H9 (cell line): ENCODE measurements at regions not wholly inside any gene's neighbourhood (a gene's known extent, or its start where the extent isn't known, plus 50 kb on each side); places are given as distances from the start of the nearest gene placed in this dataset.
A peak's percentile ranks its signal among the peaks of the same experiment; 100 is the strongest.

Source experiments
- DNase-seq: peaks from one replicate; pipeline ENCODE4 v3.0.0-alpha.2; 2017
- H2AFZ ChIP-seq: one replicate; pipeline ENCODE4 v1.6.1; 2013; ENCODE audit warnings: mild to moderate bottlenecking, low read length, control low read depth, moderate library complexity
- H2AK5ac ChIP-seq: 2 replicates; pipeline ENCODE4 v1.6.1; 2013; ENCODE audit warnings: low read length, control low read depth, mixed read lengths; ENCODE audit not compliant: insufficient read length
- H2BK120ac ChIP-seq: one replicate; pipeline ENCODE4 v1.6.1; 2013; ENCODE audit warnings: low read depth, mild to moderate bottlenecking, low read length, control low read depth, inconsistent platforms; ENCODE audit not compliant: poor library complexity, severe bottlenecking
- H2BK12ac ChIP-seq: 2 replicates; pipeline ENCODE4 v1.6.1; 2013; ENCODE audit warnings: low read length, control low read depth, mixed read lengths, low read depth; ENCODE audit not compliant: insufficient read length
- H2BK15ac ChIP-seq: 2 replicates; pipeline ENCODE4 v1.6.1; 2013; ENCODE audit warnings: low read depth, low read length, control low read depth
- H2BK20ac ChIP-seq: one replicate; pipeline ENCODE4 v1.6.1; 2013; ENCODE audit warnings: low read depth, mild to moderate bottlenecking, low read length, control low read depth, inconsistent platforms; ENCODE audit not compliant: poor library complexity, severe bottlenecking
- H2BK5ac ChIP-seq: 2 replicates; pipeline ENCODE4 v1.6.1; 2013; ENCODE audit warnings: low read length, control low read depth, mixed read lengths; ENCODE audit not compliant: insufficient read length
- H3K14ac ChIP-seq: 2 replicates; pipeline ENCODE4 v1.6.1; 2013; ENCODE audit warnings: low read length, control low read depth; ENCODE audit not compliant: insufficient read depth
- H3K18ac ChIP-seq: 2 replicates; pipeline ENCODE4 v1.6.1; 2013; ENCODE audit warnings: low read depth, mild to moderate bottlenecking, mixed read lengths, low read length, control low read depth; ENCODE audit not compliant: insufficient read length
- H3K23ac ChIP-seq: 2 replicates; pipeline ENCODE4 v1.6.1; 2013; ENCODE audit warnings: low read length, control low read depth, mixed read lengths, low read depth; ENCODE audit not compliant: insufficient read length
- H3K23me2 ChIP-seq: 2 replicates; pipeline ENCODE4 v1.6.1; 2013; ENCODE audit warnings: low read depth, mild to moderate bottlenecking, mixed read lengths, low read length, control low read depth; ENCODE audit not compliant: insufficient read length, poor library complexity, severe bottlenecking
- H3K27ac ChIP-seq: 2 replicates; pipeline ENCODE4 v1.5.1; 2013; ENCODE audit warnings: low read length, control low read depth, mixed read lengths, low read depth; ENCODE audit not compliant: insufficient read length
- H3K27me3 ChIP-seq: 2 replicates; pipeline ENCODE4 v1.6.1; 2013; ENCODE audit warnings: low read length, control low read depth, inconsistent platforms; ENCODE audit not compliant: insufficient read depth
- H3K4ac ChIP-seq: 2 replicates; pipeline ENCODE4 v1.6.1; 2013; ENCODE audit warnings: low read depth, mild to moderate bottlenecking, control low read depth, inconsistent platforms, low read length, moderate library complexity
- H3K4me1 ChIP-seq: 2 replicates; pipeline ENCODE4 v1.6.1; 2013; ENCODE audit warnings: low read length, control low read depth, inconsistent platforms; ENCODE audit not compliant: insufficient read depth
- H3K4me2 ChIP-seq: 2 replicates; pipeline ENCODE4 v1.6.1; 2013; ENCODE audit warnings: low read length, control low read depth, mixed read lengths; ENCODE audit not compliant: insufficient read length, insufficient read depth
- H3K56ac ChIP-seq: 2 replicates; pipeline ENCODE4 v1.6.1; 2013; ENCODE audit warnings: low read depth, mild to moderate bottlenecking, mixed read lengths, low read length, control low read depth; ENCODE audit not compliant: insufficient read length
- H3K79me1 ChIP-seq: 2 replicates; pipeline ENCODE4 v1.6.1; 2013; ENCODE audit warnings: low read depth, mild to moderate bottlenecking, moderate library complexity, low read length, control low read depth, inconsistent platforms; ENCODE audit not compliant: insufficient read depth, poor library complexity, severe bottlenecking
- H3K79me2 ChIP-seq: 2 replicates; pipeline ENCODE4 v1.6.1; 2013; ENCODE audit warnings: low read length, control low read depth, inconsistent platforms; ENCODE audit not compliant: insufficient read depth
- H3K9ac ChIP-seq: 2 replicates; pipeline ENCODE4 v1.6.1; 2013; ENCODE audit warnings: low read length, control low read depth, mixed read lengths; ENCODE audit not compliant: insufficient read length; ENCODE audit errors: extremely low read depth
- H3K9me3 ChIP-seq: one replicate; pipeline ENCODE4 v1.6.1; 2013; ENCODE audit warnings: low read depth, low read length, inconsistent platforms; ENCODE audit not compliant: control insufficient read depth
- H3T11ph ChIP-seq: one replicate; pipeline ENCODE4 v1.6.1; 2013; ENCODE audit warnings: mild to moderate bottlenecking, low read length, control low read depth, inconsistent platforms
- H4K20me1 ChIP-seq: one replicate; pipeline ENCODE4 v1.6.1; 2013; ENCODE audit not compliant: control insufficient read depth, insufficient read length, insufficient read depth
- H4K5ac ChIP-seq: 2 replicates; pipeline ENCODE4 v1.6.1; 2013; ENCODE audit warnings: low read depth, mild to moderate bottlenecking, mixed read lengths, low read length, control low read depth; ENCODE audit not compliant: insufficient read length
- H4K8ac ChIP-seq: replicated peaks from 2 replicates; pipeline ENCODE4 v1.6.1; 2013; ENCODE audit warnings: low read length, control low read depth, mixed read lengths, low read depth; ENCODE audit not compliant: insufficient read length
- H4K91ac ChIP-seq: 2 replicates; pipeline ENCODE4 v1.6.1; 2013; ENCODE audit warnings: low read depth, mild to moderate bottlenecking, moderate library complexity, mixed read lengths, low read length, control low read depth; ENCODE audit not compliant: insufficient read length
- H3K27ac Mint-ChIP-seq, 3 experiments: 2 replicates in 2 of 3; 3 replicates in 1 of 3; pipeline ENCODE4 v1.8.0; 2020 to 2021; ENCODE audit warnings: mixed read lengths in 3 of 3, mild to moderate bottlenecking in 1 of 3, moderate library complexity in 1 of 3
- H3K27me3 Mint-ChIP-seq: 2 replicates; pipeline ENCODE4 v1.8.0; 2021; ENCODE audit warnings: low read depth, mild to moderate bottlenecking, moderate library complexity, mixed read lengths
- H3K36me3 Mint-ChIP-seq, 3 experiments: 2 replicates in 2 of 3; 3 replicates in 1 of 3; pipeline ENCODE4 v1.8.0; 2020 to 2021; ENCODE audit warnings: low read depth in 3 of 3, mixed read lengths in 3 of 3; ENCODE audit not compliant: insufficient read depth in 1 of 3
- H3K4me1 Mint-ChIP-seq, 2 experiments: 2 replicates each; pipeline ENCODE4 v1.8.0; 2020; ENCODE audit warnings: mixed read lengths in 2 of 2
- H3K4me3 Mint-ChIP-seq, 2 experiments: 2 replicates in 1 of 2; 3 replicates in 1 of 2; pipeline ENCODE4 v1.8.0; 2020 to 2021; ENCODE audit warnings: mild to moderate bottlenecking in 2 of 2, mixed read lengths in 2 of 2, moderate library complexity in 1 of 2
- H3K9me3 Mint-ChIP-seq, 2 experiments: 2 replicates in 1 of 2; 3 replicates in 1 of 2; pipeline ENCODE4 v1.8.0; 2020; ENCODE audit warnings: mild to moderate bottlenecking in 2 of 2, mixed read lengths in 2 of 2, moderate library complexity in 1 of 2
- CTCF ChIP-seq: fragments of 200-600 bp; sonication (generic); conservative IDR thresholded peaks from 3 replicates; pipeline ENCODE4 v1.8.0; 2021; ENCODE audit warnings: antibody characterized with exemption, mild to moderate bottlenecking
- WGBS: extraction: QIAGEN DNeasy Blood & Tissue Kit; methylation state at CpG from one replicate; pipeline ENCODE4 v1.1.7; 2013; ENCODE audit warnings: missing lambda C conversion rate, low lambda C conversion rate, mixed read lengths; ENCODE audit not compliant: insufficient read length; ENCODE audit errors: extremely low coverage; 5-methylcytosine and 5-hydroxymethylcytosine counted together

GRCh38 chr6:77264970-77265369, 198.3 kb downstream of the HTR1B start:
- TF ChIP-seq CTCF, result peak; percentile 72
- H2BK5ac ChIP-seq, result no peak overlapping the region
- no peaks in the 10 kb centered on the region for H3K23me2 ChIP-seq
- no peak overlapping the region for H3K23ac ChIP-seq
- no peak overlapping the region for H3K27ac ChIP-seq
- no peaks in the 10 kb centered on the region for H3K4me1 Mint-ChIP-seq
- no peaks in the 10 kb centered on the region for H3K27me3 Mint-ChIP-seq
- H3K79me1 ChIP-seq, result no peaks in the 10 kb centered on the region
- no peak overlapping the region for H3K27ac Mint-ChIP-seq
- H4K5ac ChIP-seq, result no peak overlapping the region
- no peak overlapping the region for H3K4me2 ChIP-seq
- no peak overlapping the region for H3K14ac ChIP-seq
- no peaks in the 10 kb centered on the region for H3K27me3 ChIP-seq
- no peak overlapping the region for H3K18ac ChIP-seq
- no CpG with 5 or more reads among the region's 6 CpGs for WGBS
- H2BK12ac ChIP-seq, result no peak overlapping the region
- H3K56ac ChIP-seq, result no peak overlapping the region
- no peak overlapping the region for H2AFZ ChIP-seq
- no peak overlapping the region for H3K9ac ChIP-seq
- H2BK120ac ChIP-seq, result no peak overlapping the region
- DNase-seq, result peak; percentile 37
- H3K4me3 Mint-ChIP-seq, result no peak overlapping the region
- no peak overlapping the region for H3K4ac ChIP-seq
- H3K4me1 ChIP-seq, result no peaks in the 10 kb centered on the region
- no peak overlapping the region for H3T11ph ChIP-seq
- no peak overlapping the region for H4K91ac ChIP-seq
- H3K79me2 ChIP-seq, result no peaks in the 10 kb centered on the region
- H3K9me3 Mint-ChIP-seq, result no peaks in the 10 kb centered on the region
- no peak overlapping the region for H2BK15ac ChIP-seq
- no peaks in the 10 kb centered on the region for H4K20me1 ChIP-seq
- no peak overlapping the region for H2BK20ac ChIP-seq
- H2AK5ac ChIP-seq, result no peak overlapping the region
- no peaks in the 10 kb centered on the region for H3K9me3 ChIP-seq
- H4K8ac ChIP-seq, result no peak overlapping the region
- H3K36me3 Mint-ChIP-seq, result no peaks in the 10 kb centered on the region
